Esophagus squamous epithelium (tissue), 5 donors: ENCODE measurements at regions not wholly inside any gene's neighbourhood (a gene's known extent, or its start where the extent isn't known, plus 50 kb on each side); places are given as distances from the start of the nearest gene placed in this dataset.

Experiments used
- DNase-seq: peaks from one replicate; lab custom pipeline; 2025; lab: John Stamatoyannopoulos, UW
- H3K27ac ChIP-seq, 4 donors: fragments of 200-600 bp; sonication (generic); one replicate each; pipeline ENCODE4 v1.5.1; 2016 to 2019; ENCODE audit warnings: mild to moderate bottlenecking in 1 of 4
- H3K27me3 ChIP-seq, 4 donors: fragments of 200-600 bp; sonication (generic); 1 replicate in 3 of 4; 2 replicates in 1 of 4; pipeline versions ENCODE4 v1.5.1 to v1.6.0; 2017 to 2021; ENCODE audit warnings: antibody characterized with exemption in 1 of 4
- H3K36me3 ChIP-seq, 3 donors: fragments of 200-600 bp; sonication (generic); one replicate each; pipeline ENCODE4 v1.5.1; 2016 to 2019
- H3K4me1 ChIP-seq, 3 donors: fragments of 200-600 bp; sonication (generic); one replicate each; pipeline ENCODE4 v1.5.1; 2017 to 2019
- H3K4me3 ChIP-seq, 4 donors: fragments of 200-600 bp; sonication (generic); 1 replicate in 3 of 4; 2 replicates in 1 of 4; pipeline ENCODE4 v1.5.1; 2016 to 2019; ENCODE audit warnings: mild to moderate bottlenecking in 2 of 4, moderate library complexity in 1 of 4
- H3K9me3 ChIP-seq, 3 donors: fragments of 200-600 bp; sonication (generic); one replicate each; pipeline ENCODE4 v1.5.1; 2016 to 2019
- POLR2A ChIP-seq, 4 donors: fragments of 450-650 bp; IDR thresholded peaks; one replicate each; pipeline ENCODE4 v1.6.1; 2017; ENCODE audit warnings: antibody characterized with exemption in 4 of 4, mild to moderate bottlenecking in 4 of 4, moderate library complexity in 3 of 4
- WGBS, 2 donors: methylation state at CpG; one replicate each; pipeline ENCODE4 v1.1.5; 2018; 5-methylcytosine and 5-hydroxymethylcytosine counted together
- intact Hi-C: fragments of 100-400 bp; cut with DNase I; formaldehyde crosslinking; loops from one replicate; pipeline ENCODE4 v1.15.0; 2022
- TF ChIP-seq, protein P1 (sequence below), 6 experiments: fragments of 450-650 bp in 4 of 6; fragments of 200-600 bp in 2 of 6; sonication (generic) in 2 of 6; IDR thresholded peaks; one replicate each; pipeline ENCODE4 v1.5.1; 2016 to 2019; ENCODE audit warnings: antibody characterized with exemption in 6 of 6, mild to moderate bottlenecking in 4 of 6, moderate library complexity in 4 of 6
- donor health status: DM: yes; HTN: yes; CAD: no.

- Histone ChIP-seq H3K27me3 (no peaks in the 10 kb centered on the region), H3K9me3 (no peaks in the 10 kb centered on the region), H3K27ac (no peak overlapping the region), H3K4me3 (no peak overlapping the region), H3K36me3 (no peaks in the 10 kb centered on the region), H3K4me1 (no peaks in the 10 kb centered on the region)
- 81 to 87% methylated on average over 5 of the region's 5 CpGs for WGBS, 2 donors
- TF ChIP-seq POLR2A (IDR thresholded peaks at IDR 0.05) = no peak
- TF ChIP-seq, protein P1, sequence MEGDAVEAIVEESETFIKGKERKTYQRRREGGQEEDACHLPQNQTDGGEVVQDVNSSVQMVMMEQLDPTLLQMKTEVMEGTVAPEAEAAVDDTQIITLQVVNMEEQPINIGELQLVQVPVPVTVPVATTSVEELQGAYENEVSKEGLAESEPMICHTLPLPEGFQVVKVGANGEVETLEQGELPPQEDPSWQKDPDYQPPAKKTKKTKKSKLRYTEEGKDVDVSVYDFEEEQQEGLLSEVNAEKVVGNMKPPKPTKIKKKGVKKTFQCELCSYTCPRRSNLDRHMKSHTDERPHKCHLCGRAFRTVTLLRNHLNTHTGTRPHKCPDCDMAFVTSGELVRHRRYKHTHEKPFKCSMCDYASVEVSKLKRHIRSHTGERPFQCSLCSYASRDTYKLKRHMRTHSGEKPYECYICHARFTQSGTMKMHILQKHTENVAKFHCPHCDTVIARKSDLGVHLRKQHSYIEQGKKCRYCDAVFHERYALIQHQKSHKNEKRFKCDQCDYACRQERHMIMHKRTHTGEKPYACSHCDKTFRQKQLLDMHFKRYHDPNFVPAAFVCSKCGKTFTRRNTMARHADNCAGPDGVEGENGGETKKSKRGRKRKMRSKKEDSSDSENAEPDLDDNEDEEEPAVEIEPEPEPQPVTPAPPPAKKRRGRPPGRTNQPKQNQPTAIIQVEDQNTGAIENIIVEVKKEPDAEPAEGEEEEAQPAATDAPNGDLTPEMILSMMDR (IDR thresholded peaks at IDR 0.05) = no peak
- DNase-seq = no peak
- intact Hi-C loops = no loop called here
Measured at GRCh38 chr2:144030791-144031190, 489.1 kb downstream of the ZEB2 start.

DNA sequence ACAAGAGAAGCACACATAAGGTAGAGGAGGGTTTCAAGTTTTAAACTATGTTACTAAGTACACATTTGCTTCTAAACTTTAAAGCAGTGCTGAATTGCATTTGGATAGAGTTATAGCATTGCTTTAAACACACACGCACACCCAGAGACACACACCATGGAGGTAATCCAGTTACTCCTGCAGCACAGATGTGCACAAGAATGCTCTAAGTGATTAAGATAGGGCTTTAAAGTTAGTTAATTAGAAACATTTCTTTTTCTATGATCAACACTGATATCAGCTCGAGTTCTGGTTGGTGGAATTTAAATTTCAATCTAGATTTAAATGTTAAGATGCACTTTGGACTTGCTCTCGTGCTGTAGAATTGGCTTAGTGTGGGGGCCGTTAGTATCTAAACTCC is 492.3 kb downstream of the ZEB2 start:
- H3K4me3 ChIP-seq = no peak overlapping the region
- DNase-seq = no peak
- intact Hi-C loops = no loop called here
- 60 to 76% methylated on average over 4 of the region's 4 CpGs for whole genome bisulfite sequencing, 2 donors
- no peaks in the 10 kb centered on the region for H3K27me3 ChIP-seq
- TF ChIP-seq, protein P1 (IDR thresholded peaks at IDR 0.05) = no peak
- no peak for TF ChIP-seq POLR2A (IDR thresholded peaks at IDR 0.05)
- H3K27ac ChIP-seq = no peak overlapping the region
- H3K36me3 ChIP-seq = no peaks in the 10 kb centered on the region
- no peaks in the 10 kb centered on the region for H3K9me3 ChIP-seq
- no peaks in the 10 kb centered on the region for H3K4me1 ChIP-seq

DNA sequence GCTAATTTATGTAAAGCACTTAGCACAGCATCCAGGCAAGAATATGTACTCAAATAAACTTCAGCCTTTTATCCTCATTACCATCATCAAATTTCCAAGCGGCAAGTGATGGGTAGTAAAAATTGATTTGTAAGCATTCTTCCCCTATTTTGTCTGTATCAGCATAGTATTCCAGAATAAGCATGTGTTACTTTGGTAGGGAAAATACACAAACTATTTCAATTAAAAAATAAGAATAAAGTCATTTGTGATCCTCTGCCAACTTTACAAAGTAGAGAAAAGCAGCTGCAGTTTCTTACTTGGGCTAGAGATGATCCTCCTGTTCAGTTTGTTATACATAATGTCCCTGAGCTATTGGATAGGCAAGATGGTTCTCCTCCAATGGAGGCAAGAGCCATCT is 493.2 kb downstream of the ZEB2 start:
- Histone ChIP-seq H3K27ac (no peak overlapping the region), H3K36me3 (no peaks in the 10 kb centered on the region), H3K27me3 (no peaks in the 10 kb centered on the region), H3K4me1 (no peaks in the 10 kb centered on the region), H3K9me3 (no peaks in the 10 kb centered on the region), H3K4me3 (no peak overlapping the region)
- no peak for DNase-seq
- no peak for TF ChIP-seq POLR2A (IDR thresholded peaks at IDR 0.05)
- TF ChIP-seq, protein P1 (IDR thresholded peaks at IDR 0.05) = no peak
- intact Hi-C loops = no loop called here
- WGBS, 2 donors = 80 to 89% methylated on average over 1 of the region's 1 CpG

- no peak overlapping the region for H3K27ac ChIP-seq
- H3K4me3 ChIP-seq = no peak overlapping the region
- DNase-seq = no peak
- no peaks in the 10 kb centered on the region for H3K4me1 ChIP-seq
- H3K27me3 ChIP-seq = no peaks in the 10 kb centered on the region
- WGBS, 2 donors = 87 to 92% methylated on average over 5 to 6 of the region's 6 CpGs
- intact Hi-C loops = no loop called here
- no peaks in the 10 kb centered on the region for H3K9me3 ChIP-seq
- TF ChIP-seq, protein P1 (IDR thresholded peaks at IDR 0.05) = no peak
- no peak for TF ChIP-seq POLR2A (IDR thresholded peaks at IDR 0.05)
- H3K36me3 ChIP-seq = no peaks in the 10 kb centered on the region
Measured at GRCh38 chr2:144020047-144020446, 499.9 kb downstream of the ZEB2 start.

DNA sequence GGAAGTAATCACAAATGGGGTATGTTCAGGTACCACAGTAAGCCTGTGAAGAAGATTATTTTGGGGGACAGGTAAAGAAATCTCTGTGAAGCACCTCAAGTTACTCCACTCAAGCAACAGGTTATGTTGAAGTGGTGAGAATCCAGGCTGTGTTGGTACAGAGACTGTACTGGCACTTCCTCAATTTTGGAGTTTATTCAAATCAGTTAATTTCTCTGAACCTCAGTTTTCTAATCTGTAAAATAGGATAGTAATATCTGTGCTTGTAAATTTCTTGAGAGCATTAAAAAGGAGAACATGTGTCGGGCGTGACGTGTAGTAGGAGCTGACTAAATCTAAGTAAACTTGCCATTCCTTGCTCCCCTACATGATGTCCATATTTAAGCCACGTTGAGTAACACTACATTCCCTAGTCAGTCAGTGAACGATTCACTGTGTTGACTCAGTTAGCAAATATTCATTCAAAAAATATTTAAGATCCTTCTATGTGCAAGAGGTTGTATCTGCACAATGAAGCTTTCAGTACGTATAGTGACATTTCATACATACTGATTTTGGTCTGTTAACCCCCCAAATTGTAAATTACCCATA is 504.2 kb downstream of the ZEB2 start:
- TF ChIP-seq, protein P1 (IDR thresholded peaks at IDR 0.05) = no peak
- TF ChIP-seq POLR2A (IDR thresholded peaks at IDR 0.05) = no peak
- no peaks in the 10 kb centered on the region for H3K36me3 ChIP-seq
- no peaks in the 10 kb centered on the region for H3K9me3 ChIP-seq
- 60 to 72% methylated on average over 6 of the region's 6 CpGs for WGBS, 2 donors
- no peak for DNase-seq
- H3K27ac ChIP-seq = no peak overlapping the region
- no peaks in the 10 kb centered on the region for H3K27me3 ChIP-seq
- intact Hi-C loops = no loop called here
- H3K4me3 ChIP-seq = no peak overlapping the region
- peaks cover 0 to 6% (median 0%) of the 10 kb centered on the region in 3 donors for H3K4me1 ChIP-seq
